Calu3 (cell line): ENCODE measurements at regions not wholly inside any gene's neighbourhood (a gene's known extent, or its start where the extent isn't known, plus 50 kb on each side); places are given as distances from the start of the nearest gene placed in this dataset.

ENCODE experiments used
- BruUV-seq: library from RNA; stranded (reverse); fragments of 400-500 nt; replicated peaks from 2 replicates; lab custom pipeline; 2021; lab: Mats Ljungman, UMichigan
- CTCF ChIA-PET: fragments of 300-600 bp; sonication (Branson Sonifier 250); formaldehyde crosslinking; loops from one replicate; lab custom pipeline; 2022; ENCODE audit warnings: antibody characterized with exemption; lab: Charles Lee
- DNase-seq: peaks from one replicate; pipeline ENCODE4 v3.0.0; 2022
- H3K27ac Mint-ChIP-seq: one replicate; pipeline ENCODE4 v1.8.0; 2022; ENCODE audit warnings: mixed read lengths; ENCODE audit not compliant: unreplicated experiment
- H3K27me3 Mint-ChIP-seq: one replicate; pipeline ENCODE4 v1.8.0; 2022; ENCODE audit warnings: mixed read lengths; ENCODE audit not compliant: unreplicated experiment
- H3K36me3 Mint-ChIP-seq: one replicate; pipeline ENCODE4 v1.8.0; 2022; ENCODE audit warnings: mild to moderate bottlenecking, moderate library complexity, mixed read lengths; ENCODE audit not compliant: insufficient read depth, unreplicated experiment
- H3K4me1 Mint-ChIP-seq: one replicate; pipeline ENCODE4 v1.8.0; 2022; ENCODE audit warnings: mild to moderate bottlenecking, low read depth, mixed read lengths; ENCODE audit not compliant: unreplicated experiment
- H3K4me3 Mint-ChIP-seq: one replicate; pipeline ENCODE4 v1.8.0; 2022; ENCODE audit warnings: mild to moderate bottlenecking, low read depth, moderate library complexity, mixed read lengths; ENCODE audit not compliant: unreplicated experiment
- H3K9me3 Mint-ChIP-seq: one replicate; pipeline ENCODE4 v1.8.0; 2022; ENCODE audit warnings: low read depth, mixed read lengths; ENCODE audit not compliant: unreplicated experiment
- intact Hi-C: fragments of 100-400 bp; cut with micrococcal nuclease; formaldehyde crosslinking; loops from one replicate; pipeline ENCODE4 v1.10.0; 2022; ENCODE audit not compliant: unreplicated experiment
- TF ChIP-seq, protein P1 (sequence below): fragments of 200-600 bp; IDR thresholded peaks from one replicate; pipeline ENCODE4 v1.8.0; 2022; ENCODE audit warnings: antibody characterized with exemption; ENCODE audit not compliant: unreplicated experiment

DNA sequence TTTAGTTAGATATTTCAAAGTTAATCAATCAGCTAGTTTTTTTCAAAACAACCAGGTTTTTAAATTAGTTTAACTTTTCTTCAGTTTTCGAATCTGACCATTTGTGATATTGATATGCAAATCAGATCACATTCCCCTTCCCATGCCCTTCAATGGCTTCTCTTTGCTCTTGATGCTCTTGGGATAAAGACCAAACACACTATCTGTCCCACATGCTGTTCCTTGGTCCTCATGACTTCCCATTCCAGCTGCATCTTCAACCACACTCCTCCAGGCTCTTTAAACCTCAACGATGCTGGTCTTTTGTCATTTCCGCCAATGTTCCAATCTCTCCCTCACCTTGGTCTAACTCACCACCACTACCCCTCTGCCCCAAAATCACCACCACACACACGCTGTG lies 285.8 kb downstream of the LMX1A start:
- TF ChIP-seq, protein P1, sequence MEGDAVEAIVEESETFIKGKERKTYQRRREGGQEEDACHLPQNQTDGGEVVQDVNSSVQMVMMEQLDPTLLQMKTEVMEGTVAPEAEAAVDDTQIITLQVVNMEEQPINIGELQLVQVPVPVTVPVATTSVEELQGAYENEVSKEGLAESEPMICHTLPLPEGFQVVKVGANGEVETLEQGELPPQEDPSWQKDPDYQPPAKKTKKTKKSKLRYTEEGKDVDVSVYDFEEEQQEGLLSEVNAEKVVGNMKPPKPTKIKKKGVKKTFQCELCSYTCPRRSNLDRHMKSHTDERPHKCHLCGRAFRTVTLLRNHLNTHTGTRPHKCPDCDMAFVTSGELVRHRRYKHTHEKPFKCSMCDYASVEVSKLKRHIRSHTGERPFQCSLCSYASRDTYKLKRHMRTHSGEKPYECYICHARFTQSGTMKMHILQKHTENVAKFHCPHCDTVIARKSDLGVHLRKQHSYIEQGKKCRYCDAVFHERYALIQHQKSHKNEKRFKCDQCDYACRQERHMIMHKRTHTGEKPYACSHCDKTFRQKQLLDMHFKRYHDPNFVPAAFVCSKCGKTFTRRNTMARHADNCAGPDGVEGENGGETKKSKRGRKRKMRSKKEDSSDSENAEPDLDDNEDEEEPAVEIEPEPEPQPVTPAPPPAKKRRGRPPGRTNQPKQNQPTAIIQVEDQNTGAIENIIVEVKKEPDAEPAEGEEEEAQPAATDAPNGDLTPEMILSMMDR: no peak
- intact Hi-C loops: loop anchor here (10.0 kb wide), 1 partner anchor 556 kb away; no protein-coding TSS in a partner anchor

DNA sequence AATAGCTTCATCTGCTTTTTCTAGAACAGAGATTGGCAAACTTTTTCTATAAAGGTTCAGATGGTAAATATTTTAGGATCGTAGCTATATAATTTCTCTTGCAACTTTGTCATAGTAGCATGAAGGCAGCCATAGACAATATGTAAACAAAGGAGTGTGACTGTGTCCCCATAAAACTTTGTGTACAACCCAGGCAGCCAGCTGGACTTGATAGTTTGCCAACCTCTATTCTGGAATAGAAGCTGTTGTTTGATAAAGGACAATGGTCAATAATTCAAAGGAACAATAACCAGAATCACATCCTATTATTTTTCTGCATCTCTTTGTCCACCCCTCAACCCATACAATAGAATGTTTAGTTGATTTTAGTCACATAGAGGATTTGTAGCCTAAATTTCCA lies 286.7 kb downstream of the LMX1A start:
- H3K27ac Mint-ChIP-seq: no peak overlapping the region
- no peaks in the 10 kb centered on the region for H3K4me1 Mint-ChIP-seq
- CTCF ChIA-PET: no interaction called here
- peaks cover 23% of the 10 kb centered on the region for H3K27me3 Mint-ChIP-seq
- intact Hi-C loops: loop anchor here (10.0 kb wide), 1 partner anchor 555 kb away; no protein-coding TSS in a partner anchor
- BruUV-seq: no TSS peak
- no peaks in the 10 kb centered on the region for H3K36me3 Mint-ChIP-seq
- no peaks in the 10 kb centered on the region for H3K9me3 Mint-ChIP-seq
- DNase-seq: no peak
- H3K4me3 Mint-ChIP-seq: no peak overlapping the region
- TF ChIP-seq, protein P1: no peak

More for the DNA sequence above, 285.8 kb downstream of the LMX1A start:
- Mint-ChIP-seq H3K27ac (no peak overlapping the region), H3K36me3 (no peaks in the 10 kb centered on the region), H3K9me3 (no peaks in the 10 kb centered on the region), H3K4me1 (no peaks in the 10 kb centered on the region), H3K4me3 (no peak overlapping the region), H3K27me3 (peaks cover 23% of the 10 kb centered on the region)
- CTCF ChIA-PET: no interaction called here
- BruUV-seq: no TSS peak
- DNase-seq: no peak

DNA sequence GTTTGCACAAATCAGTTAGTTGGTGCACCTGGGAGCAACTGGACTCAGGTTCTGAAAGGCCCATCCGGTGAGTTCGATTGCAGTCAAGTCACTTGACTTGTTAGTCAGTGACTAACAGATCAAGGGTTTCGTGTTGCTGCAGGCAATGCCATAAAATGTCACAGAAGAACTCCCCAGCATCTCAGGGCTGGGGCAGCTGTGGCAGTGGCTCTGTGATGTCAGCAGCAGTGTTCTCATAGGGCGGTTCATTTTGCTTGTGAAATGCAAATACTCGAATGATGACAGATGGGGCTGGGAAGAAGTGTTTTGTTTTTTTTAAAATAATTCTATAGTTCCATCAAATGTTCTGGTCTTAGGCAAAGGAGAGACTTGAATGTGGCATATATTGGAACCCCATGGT lies 287.8 kb downstream of the LMX1A start:
- H3K36me3 Mint-ChIP-seq: no peaks in the 10 kb centered on the region
- peaks cover 23% of the 10 kb centered on the region for H3K27me3 Mint-ChIP-seq
- CTCF ChIA-PET: no interaction called here

DNA sequence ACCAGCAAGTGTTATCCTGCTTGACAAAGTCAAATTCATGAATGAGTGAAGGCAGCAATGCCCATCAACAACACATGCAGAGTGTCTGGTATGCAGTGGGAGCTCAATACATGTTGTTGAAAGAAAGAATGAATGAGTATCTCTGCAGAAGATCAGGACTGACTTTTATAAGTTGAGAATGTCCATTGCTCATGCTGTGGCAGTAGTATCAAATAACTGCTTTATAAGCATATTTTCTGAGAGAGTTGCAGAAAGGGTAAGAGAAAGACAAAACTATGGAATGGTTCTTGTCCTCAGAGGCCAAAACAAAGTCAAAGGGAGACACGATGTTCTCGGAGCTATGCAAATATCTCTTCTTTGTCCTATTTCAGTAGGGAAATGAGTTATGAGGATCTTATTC lies 288.7 kb downstream of the LMX1A start:
- no TSS peak for BruUV-seq
- H3K27ac Mint-ChIP-seq: no peak overlapping the region
- CTCF ChIA-PET: no interaction called here
- no peak for DNase-seq
- no peak overlapping the region for H3K4me3 Mint-ChIP-seq
- peaks cover 23% of the 10 kb centered on the region for H3K27me3 Mint-ChIP-seq
- TF ChIP-seq, protein P1: no peak
- no peaks in the 10 kb centered on the region for H3K4me1 Mint-ChIP-seq
- H3K36me3 Mint-ChIP-seq: no peaks in the 10 kb centered on the region
- intact Hi-C loops: no loop called here
- no peaks in the 10 kb centered on the region for H3K9me3 Mint-ChIP-seq

More for the DNA sequence above, 287.8 kb downstream of the LMX1A start:
- DNase-seq: no peak
- no peaks in the 10 kb centered on the region for H3K4me1 Mint-ChIP-seq
- H3K27ac Mint-ChIP-seq: no peak overlapping the region
- H3K9me3 Mint-ChIP-seq: no peaks in the 10 kb centered on the region
- intact Hi-C loops: no loop called here
- TF ChIP-seq, protein P1: no peak
- BruUV-seq: no TSS peak
- H3K4me3 Mint-ChIP-seq: no peak overlapping the region
